NCI-H345 (cell line): ENCODE measurements at regions not wholly inside any gene's neighbourhood (a gene's known extent, or its start where the extent isn't known, plus 50 kb on each side); places are given as distances from the start of the nearest gene placed in this dataset.
"Not testable (repeated sequence)": the region's sequence is repeated elsewhere in the genome, so short reads cannot be mapped to it uniquely, and the experiment has no call there.

Experiments used
- DNase-seq: peaks from one replicate; lab custom pipeline; 2025; lab: John Stamatoyannopoulos, UW

- DNase-seq = no peak
These were observed 122.3 kb downstream of the HAUS1 start for GRCh38 chr18:46226461-46226860.

GRCh38 chr18:46229641-46230040, 125.5 kb downstream of the HAUS1 start:
- not testable (repeated sequence) for DNase-seq

GRCh38 chr18:46236156-46236555, 132.0 kb downstream of the HAUS1 start:
- DNase-seq = no peak

- no peak for DNase-seq
These were observed 133.7 kb downstream of the HAUS1 start for GRCh38 chr18:46237891-46238290.

- DNase-seq = no peak
These were observed 135.4 kb downstream of the HAUS1 start for GRCh38 chr18:46239549-46239948.

GRCh38 chr18:46239998-46240397, 135.8 kb downstream of the HAUS1 start:
- no peak for DNase-seq

GRCh38 chr18:46241393-46241792, 137.2 kb downstream of the HAUS1 start:
- DNase-seq = not testable (repeated sequence)

GRCh38 chr18:46242183-46242582, 138.0 kb downstream of the HAUS1 start:
- DNase-seq = no peak

- DNase-seq = no peak
These were observed 138.9 kb downstream of the HAUS1 start for GRCh38 chr18:46243095-46243494.

- no peak for DNase-seq
These were observed 139.5 kb downstream of the HAUS1 start for GRCh38 chr18:46243673-46244072.

GRCh38 chr18:46246101-46246500, 141.9 kb downstream of the HAUS1 start:
- no peak for DNase-seq

GRCh38 chr18:46247942-46248341, 143.8 kb downstream of the HAUS1 start:
- no peak for DNase-seq

- DNase-seq = no peak
These were observed 146.1 kb downstream of the HAUS1 start for GRCh38 chr18:46250084-46250811.

- no peak for DNase-seq
These were observed 146.6 kb downstream of the HAUS1 start for GRCh38 chr18:46250812-46251173.

- DNase-seq = no peak
These were observed 148.6 kb downstream of the HAUS1 start for GRCh38 chr18:46252759-46253158.

- no peak for DNase-seq
These were observed 149.3 kb downstream of the HAUS1 start for GRCh38 chr18:46253498-46253897.

GRCh38 chr18:46256078-46256477, 151.9 kb downstream of the HAUS1 start:
- DNase-seq = no peak

- DNase-seq = no peak
These were observed 153.2 kb downstream of the HAUS1 start for GRCh38 chr18:46257366-46257765.

- DNase-seq = no peak
These were observed 156.1 kb downstream of the HAUS1 start for GRCh38 chr18:46260016-46260878.

GRCh38 chr18:46260879-46261143, 156.6 kb downstream of the HAUS1 start:
- no peak for DNase-seq

- no peak for DNase-seq
These were observed 157.6 kb downstream of the HAUS1 start for GRCh38 chr18:46261799-46262198.

- DNase-seq = no peak
These were observed 158.7 kb downstream of the HAUS1 start for GRCh38 chr18:46262856-46263255.

GRCh38 chr18:46264255-46264654, 160.1 kb downstream of the HAUS1 start:
- no peak for DNase-seq
